ENCODE measurements at regions not wholly inside any gene's neighbourhood (a gene's known extent, or its start where the extent isn't known, plus 50 kb on each side); places are given as distances from the start of the nearest gene placed in this dataset.
"Not testable (repeated sequence)": the region's sequence is repeated elsewhere in the genome, so short reads cannot be mapped to it uniquely, and the experiment has no call there.

DNA sequence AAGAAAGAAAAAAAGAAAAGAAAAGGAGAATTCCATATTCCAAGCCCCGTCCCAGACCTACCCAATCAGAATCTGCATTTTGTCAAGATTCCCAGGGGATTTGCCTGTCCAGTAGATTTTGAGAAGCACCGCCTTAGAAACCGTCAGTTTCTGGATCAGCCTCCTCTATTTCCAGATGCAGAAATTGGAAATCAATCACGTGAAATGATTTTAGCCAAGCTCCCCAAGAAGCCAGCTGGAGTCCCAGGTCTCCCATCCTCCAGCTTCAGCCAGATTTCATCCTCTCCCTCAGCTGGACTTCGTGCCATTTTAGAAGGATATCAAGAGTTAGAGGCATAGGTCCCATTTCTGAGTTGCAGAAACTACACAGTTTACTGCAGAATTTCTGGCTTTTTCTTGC, 629.3 kb downstream of the MID1IP1 start:
- ATAC-seq (no peak), DNase-seq (no peak)
- Histone ChIP-seq H3K9me3 (ENCODE audit: control insufficient read depth, insufficient read depth, low read length) (no peaks in the 10 kb centered on the region), H3K4me3 (ENCODE audit: low read length) (no peak overlapping the region), H3K4me1 (ENCODE audit: control insufficient read depth, insufficient read depth, low read length) (no peaks in the 10 kb centered on the region), H3K27ac (ENCODE audit: low read length) (no peak overlapping the region), H3K36me3 (ENCODE audit: control insufficient read depth, insufficient read depth, low read length) (no peaks in the 10 kb centered on the region), H3K27me3 (ENCODE audit: control insufficient read depth, insufficient read depth, low read length) (no peaks in the 10 kb centered on the region)
- Mint-ChIP-seq H3K9me3 (no peaks in the 10 kb centered on the region), H3K27ac (no peak overlapping the region), H3K27me3 (ENCODE audit: low read depth in 2 of 2) (peaks cover 0 to 7% of the 10 kb centered on the region in 2 donors), H3K4me1 (no peaks in the 10 kb centered on the region), H3K4me3 (no peak overlapping the region), H3K36me3 (no peaks in the 10 kb centered on the region)
- TF ChIP-seq, protein P1, sequence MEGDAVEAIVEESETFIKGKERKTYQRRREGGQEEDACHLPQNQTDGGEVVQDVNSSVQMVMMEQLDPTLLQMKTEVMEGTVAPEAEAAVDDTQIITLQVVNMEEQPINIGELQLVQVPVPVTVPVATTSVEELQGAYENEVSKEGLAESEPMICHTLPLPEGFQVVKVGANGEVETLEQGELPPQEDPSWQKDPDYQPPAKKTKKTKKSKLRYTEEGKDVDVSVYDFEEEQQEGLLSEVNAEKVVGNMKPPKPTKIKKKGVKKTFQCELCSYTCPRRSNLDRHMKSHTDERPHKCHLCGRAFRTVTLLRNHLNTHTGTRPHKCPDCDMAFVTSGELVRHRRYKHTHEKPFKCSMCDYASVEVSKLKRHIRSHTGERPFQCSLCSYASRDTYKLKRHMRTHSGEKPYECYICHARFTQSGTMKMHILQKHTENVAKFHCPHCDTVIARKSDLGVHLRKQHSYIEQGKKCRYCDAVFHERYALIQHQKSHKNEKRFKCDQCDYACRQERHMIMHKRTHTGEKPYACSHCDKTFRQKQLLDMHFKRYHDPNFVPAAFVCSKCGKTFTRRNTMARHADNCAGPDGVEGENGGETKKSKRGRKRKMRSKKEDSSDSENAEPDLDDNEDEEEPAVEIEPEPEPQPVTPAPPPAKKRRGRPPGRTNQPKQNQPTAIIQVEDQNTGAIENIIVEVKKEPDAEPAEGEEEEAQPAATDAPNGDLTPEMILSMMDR (IDR thresholded peaks at IDR 0.05) = no peak
- WGBS (ENCODE audit: insufficient coverage) = 96% methylated on average over 5 of the region's 5 CpGs
- intact Hi-C loops (cut with micrococcal nuclease) = no loop called here

DNA sequence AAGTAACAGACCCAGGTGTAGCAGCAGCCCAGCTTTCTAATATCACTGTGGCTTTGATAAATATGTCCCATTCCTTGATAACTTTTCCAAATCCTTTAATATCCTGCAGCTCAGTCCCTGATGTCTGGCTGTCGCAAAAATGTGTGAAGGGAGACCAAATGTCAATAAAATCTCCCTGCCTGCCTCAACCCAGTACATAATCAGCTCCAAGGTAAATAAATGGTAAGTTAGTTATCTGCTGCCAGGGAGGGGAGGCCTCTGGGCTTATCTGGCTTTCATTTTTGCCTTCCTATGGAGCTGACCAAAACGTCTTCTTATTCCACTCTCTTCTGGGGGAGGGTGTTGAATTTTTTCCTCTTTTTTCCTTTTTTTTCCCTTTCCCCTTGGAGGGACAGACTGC, 630.6 kb downstream of the MID1IP1 start:
- no peak overlapping the region for H3K4me3 Mint-ChIP-seq
- no peaks in the 10 kb centered on the region for H3K36me3 ChIP-seq (ENCODE audit: control insufficient read depth, insufficient read depth, low read length)
- no peaks in the 10 kb centered on the region for H3K9me3 Mint-ChIP-seq
- TF ChIP-seq, protein P1 (IDR thresholded peaks at IDR 0.05) = no peak
- no peaks in the 10 kb centered on the region for H3K9me3 ChIP-seq (ENCODE audit: control insufficient read depth, insufficient read depth, low read length)
- H3K27ac ChIP-seq (ENCODE audit: low read length) = no peak overlapping the region
- no peak for ATAC-seq
- no peaks in the 10 kb centered on the region for H3K4me1 ChIP-seq (ENCODE audit: control insufficient read depth, insufficient read depth, low read length)
- intact Hi-C loops (cut with micrococcal nuclease) = no loop called here
- peaks cover 0 to 14% of the 10 kb centered on the region in 2 donors for H3K27me3 Mint-ChIP-seq (ENCODE audit: low read depth in 2 of 2)
- H3K4me3 ChIP-seq (ENCODE audit: low read length) = no peak overlapping the region
- no peaks in the 10 kb centered on the region for H3K4me1 Mint-ChIP-seq
- DNase-seq = no peak
- H3K36me3 Mint-ChIP-seq = no peaks in the 10 kb centered on the region
- WGBS (ENCODE audit: insufficient coverage) = no CpG with 5 or more reads among the region's 2 CpGs
- H3K27ac Mint-ChIP-seq = no peak overlapping the region
- H3K27me3 ChIP-seq (ENCODE audit: control insufficient read depth, insufficient read depth, low read length) = no peaks in the 10 kb centered on the region

DNA sequence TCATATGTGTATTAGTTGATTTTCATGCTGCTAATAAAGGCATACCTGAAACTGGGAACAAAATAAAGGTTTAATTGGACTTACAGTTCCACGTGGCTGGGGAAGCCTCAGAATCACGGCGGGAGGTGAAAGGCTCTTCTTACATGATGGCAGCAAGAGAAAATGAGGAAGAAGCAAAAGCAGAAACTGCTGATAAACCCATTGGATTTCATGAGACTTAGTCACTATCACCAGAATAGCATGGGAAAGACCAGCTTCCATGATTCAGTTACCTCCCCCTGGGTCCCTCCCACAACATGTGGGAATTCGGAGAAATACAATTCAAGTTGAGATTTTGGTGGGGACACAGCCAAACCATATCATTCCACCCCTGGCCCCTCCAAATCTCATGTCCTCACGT, 633.4 kb downstream of the MID1IP1 start:
- H3K27me3 ChIP-seq (ENCODE audit: control insufficient read depth, insufficient read depth, low read length); H3K4me1 Mint-ChIP-seq; DNase-seq; H3K36me3 ChIP-seq (ENCODE audit: control insufficient read depth, insufficient read depth, low read length); ATAC-seq; H3K4me3 ChIP-seq (ENCODE audit: low read length); H3K9me3 Mint-ChIP-seq; H3K4me3 Mint-ChIP-seq; H3K4me1 ChIP-seq (ENCODE audit: control insufficient read depth, insufficient read depth, low read length); intact Hi-C loops (cut with micrococcal nuclease); H3K9me3 ChIP-seq (ENCODE audit: control insufficient read depth, insufficient read depth, low read length); H3K27ac Mint-ChIP-seq; H3K36me3 Mint-ChIP-seq; H3K27ac ChIP-seq (ENCODE audit: low read length): not testable (repeated sequence)
- peaks cover 0 to 14% of the 10 kb centered on the region in 2 donors for H3K27me3 Mint-ChIP-seq (ENCODE audit: low read depth in 2 of 2)
- WGBS (ENCODE audit: insufficient coverage) = 94% methylated on average over 5 of the region's 5 CpGs

DNA sequence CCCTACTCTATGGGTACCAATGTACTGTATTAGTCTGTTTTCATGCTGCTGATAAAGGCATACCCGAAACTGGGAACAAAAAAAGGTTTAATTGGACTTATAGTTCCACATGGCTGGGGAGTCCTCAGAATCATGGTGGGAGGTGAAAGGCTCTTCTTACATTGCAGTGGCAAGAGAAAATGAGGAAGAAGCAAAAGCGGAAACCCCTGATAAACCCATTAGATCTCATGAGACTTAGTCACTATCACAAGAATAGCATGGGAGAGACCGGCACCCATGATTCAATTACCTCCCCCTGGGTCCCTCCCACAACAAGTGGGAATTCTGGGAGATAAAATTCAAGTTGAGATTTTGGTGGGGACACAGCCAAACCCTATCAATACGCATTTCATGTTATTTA, 635.3 kb downstream of the MID1IP1 start:
- H3K27me3 ChIP-seq (ENCODE audit: control insufficient read depth, insufficient read depth, low read length); intact Hi-C loops (cut with micrococcal nuclease); H3K4me3 Mint-ChIP-seq; ATAC-seq; H3K4me3 ChIP-seq (ENCODE audit: low read length); H3K9me3 Mint-ChIP-seq; H3K27ac Mint-ChIP-seq; H3K36me3 Mint-ChIP-seq; H3K36me3 ChIP-seq (ENCODE audit: control insufficient read depth, insufficient read depth, low read length); H3K27ac ChIP-seq (ENCODE audit: low read length); H3K9me3 ChIP-seq (ENCODE audit: control insufficient read depth, insufficient read depth, low read length); DNase-seq: not testable (repeated sequence)
- Mint-ChIP-seq H3K27me3 (ENCODE audit: low read depth in 2 of 2) (peaks cover 0 to 14% of the 10 kb centered on the region in 2 donors), H3K4me1 (peaks cover 10 to 16% of the 10 kb centered on the region in 2 donors)
- WGBS (ENCODE audit: insufficient coverage) = 75% methylated on average over 1 of the region's 4 CpGs
- peaks cover 15% of the 10 kb centered on the region for H3K4me1 ChIP-seq (ENCODE audit: control insufficient read depth, insufficient read depth, low read length)

Data from natural killer cell (primary cell).